HepG2 (cell line): ENCODE measurements at regions not wholly inside any gene's neighbourhood (a gene's known extent, or its start where the extent isn't known, plus 50 kb on each side); places are given as distances from the start of the nearest gene placed in this dataset.
A peak's percentile ranks its signal among the peaks of the same experiment; 100 is the strongest.

Experiments
- ADNP ChIP-seq: sonication (generic); formaldehyde crosslinking; IDR thresholded peaks from 2 replicates; pipeline ENCODE4 v1.4.0; 2020; ENCODE audit warnings: missing genetic modification reagents
- ARID2 ChIP-seq: sonication (generic); formaldehyde crosslinking; IDR thresholded peaks from 2 replicates; pipeline ENCODE4 v1.8.1; 2022; ENCODE audit warnings: mild to moderate bottlenecking, missing genetic modification reagents, borderline replicate concordance
- BHLHE40 ChIP-seq: IDR thresholded peaks from 2 replicates; pipeline ENCODE4 v1.6.1; 2011; ENCODE audit warnings: low read length, improper control_type of control experiment
- KLF11 ChIP-seq: IDR thresholded peaks from 2 replicates; pipeline ENCODE4 v1.6.1; 2016; ENCODE audit warnings: missing compliant biosample characterization
- KLF6 ChIP-seq: IDR thresholded peaks from 2 replicates; pipeline ENCODE4 v1.8.0; 2016; ENCODE audit warnings: missing biosample characterization, missing genetic modification reagents
- MED13 ChIP-seq: sonication (generic); formaldehyde crosslinking; IDR thresholded peaks from 2 replicates; pipeline ENCODE4 v1.5.0; 2020; ENCODE audit warnings: missing genetic modification reagents
- PCBP2 ChIP-seq: fragments of 200-400 bp; formaldehyde crosslinking; optimal IDR thresholded peaks from 2 replicates; pipeline ENCODE3; 2018; ENCODE audit warnings: low read length, low read depth; ENCODE audit not compliant: poor library complexity, severe bottlenecking
- POLR2A ChIP-seq, 2 experiments: IDR thresholded peaks; 2 replicates each; pipeline ENCODE4 v1.6.1; 2011; ENCODE audit warnings: low read depth in 2 of 2, low read length in 2 of 2, mild to moderate bottlenecking in 1 of 2, moderate library complexity in 1 of 2; ENCODE audit not compliant: insufficient read depth in 1 of 2
- SRSF9 ChIP-seq: fragments of 200-400 bp; formaldehyde crosslinking; IDR thresholded peaks from 2 replicates; pipeline ENCODE4 v1.6.1; 2018; ENCODE audit warnings: borderline replicate concordance, mild to moderate bottlenecking, low read depth, low read length; ENCODE audit not compliant: insufficient read depth, poor library complexity, severe bottlenecking
- SRY ChIP-seq: sonication (generic); formaldehyde crosslinking; IDR thresholded peaks from 2 replicates; pipeline ENCODE4 v1.8.0; 2022; ENCODE audit warnings: mild to moderate bottlenecking, missing genetic modification reagents
- TP53 ChIP-seq: sonication (generic); formaldehyde crosslinking; conservative IDR thresholded peaks from 2 replicates; pipeline ENCODE4 v1.4.0; 2020; ENCODE audit warnings: missing genetic modification reagents
- ZC3H13 ChIP-seq: sonication (generic); formaldehyde crosslinking; IDR thresholded peaks from 2 replicates; pipeline ENCODE4 v1.8.1; 2023; ENCODE audit warnings: mild to moderate bottlenecking, missing genetic modification reagents, moderate library complexity
- ZNF296 ChIP-seq: sonication (generic); formaldehyde crosslinking; conservative IDR thresholded peaks from 2 replicates; pipeline ENCODE4 v1.5.0; 2020; ENCODE audit warnings: mild to moderate bottlenecking, missing genetic modification reagents
- ZNF317 ChIP-seq: sonication (generic); formaldehyde crosslinking; IDR thresholded peaks from 2 replicates; pipeline ENCODE4 v1.5.0; 2020; ENCODE audit warnings: mild to moderate bottlenecking, missing genetic modification reagents
- ZNF333 ChIP-seq: sonication (generic); formaldehyde crosslinking; IDR thresholded peaks from 2 replicates; pipeline ENCODE4 v1.4.0; 2020; ENCODE audit warnings: mild to moderate bottlenecking, missing genetic modification reagents, borderline replicate concordance
- ZNF567 ChIP-seq: sonication (generic); formaldehyde crosslinking; IDR thresholded peaks from 2 replicates; pipeline ENCODE4 v1.8.1; 2023; ENCODE audit warnings: mild to moderate bottlenecking, missing genetic modification reagents, borderline replicate concordance
- ZNF572 ChIP-seq: sonication (generic); formaldehyde crosslinking; IDR thresholded peaks from 2 replicates; pipeline ENCODE4 v1.5.1; 2020; ENCODE audit warnings: mild to moderate bottlenecking, missing genetic modification reagents
- ZNF589 ChIP-seq: sonication (generic); formaldehyde crosslinking; conservative IDR thresholded peaks from 2 replicates; pipeline ENCODE4 v1.8.0; 2022; ENCODE audit warnings: mild to moderate bottlenecking, moderate library complexity, missing genetic modification reagents
- ZNF703 ChIP-seq: sonication (generic); formaldehyde crosslinking; IDR thresholded peaks from 2 replicates; pipeline ENCODE4 v1.5.1; 2020; ENCODE audit warnings: missing genetic modification reagents, mild to moderate bottlenecking, moderate library complexity, borderline replicate concordance
- TF ChIP-seq, protein P1 (sequence below): sonication (generic); formaldehyde crosslinking; conservative IDR thresholded peaks from 2 replicates; pipeline ENCODE4 v1.4.0; 2020; ENCODE audit warnings: missing genetic modification reagents
- TF ChIP-seq, protein P2 (sequence below): sonication (generic); formaldehyde crosslinking; IDR thresholded peaks from 2 replicates; pipeline ENCODE4 v1.5.0; 2020; ENCODE audit warnings: mild to moderate bottlenecking, missing genetic modification reagents
- TF ChIP-seq, protein P3 (sequence below): sonication (generic); formaldehyde crosslinking; conservative IDR thresholded peaks from 2 replicates; pipeline ENCODE4 v1.4.0; 2020; ENCODE audit warnings: missing genetic modification reagents
- TF ChIP-seq, protein P4 (sequence below): sonication (generic); formaldehyde crosslinking; IDR thresholded peaks from 2 replicates; pipeline ENCODE4 v1.8.1; 2022; ENCODE audit warnings: low read depth, mild to moderate bottlenecking, missing genetic modification reagents

DNA sequence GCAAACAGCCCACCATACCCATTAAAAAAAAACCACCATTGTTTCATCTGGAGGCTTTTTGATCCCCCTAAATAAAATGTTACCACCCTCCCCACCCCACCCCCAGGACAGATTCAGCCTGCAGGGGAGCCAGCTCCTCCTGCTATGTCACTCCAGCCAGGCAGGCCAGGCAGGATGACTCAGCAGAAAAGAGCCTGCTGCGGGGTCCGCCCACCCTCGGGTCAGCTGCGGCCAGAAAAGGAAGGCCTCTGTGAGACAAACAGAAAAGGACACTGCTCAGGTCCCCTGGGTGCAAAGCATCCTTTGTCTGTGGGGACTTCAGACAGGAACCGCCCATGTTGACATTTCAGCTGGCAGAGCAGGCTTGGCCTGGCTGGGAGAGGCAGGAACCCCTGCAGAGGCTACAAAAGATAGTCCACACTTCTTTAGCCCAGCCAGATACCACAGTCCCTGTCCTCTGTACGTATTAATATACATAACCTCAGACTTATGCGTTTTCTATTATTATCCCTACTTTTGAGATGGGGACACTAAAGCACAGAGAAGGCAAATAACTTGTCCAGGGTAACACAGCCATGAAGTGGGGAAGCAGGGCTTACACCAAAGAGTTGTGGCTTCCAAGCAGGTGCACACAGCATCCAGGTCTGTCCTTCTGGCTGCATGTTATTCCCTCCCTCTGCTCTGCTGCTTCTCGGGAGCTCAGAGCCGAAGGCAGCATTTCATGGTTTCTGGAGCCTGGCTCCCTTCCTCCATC, 147.7 kb downstream of the CPEB2 start (continued):
- TF ChIP-seq MED13 (CRISPR knock-in tag) (no peak), ZNF572 (no peak), KLF11 (CRISPR knock-in tag) (no peak), ZNF567 (no peak), BHLHE40 (0 out of 2 replicates have a peak, but pooled peaks have one; percentile 15), ZNF589 (no peak), SRSF9 (no peak), TP53 (CRISPR knock-in tag) (no peak), ZNF296 (CRISPR knock-in tag) (no peak), KLF6 (no peak), POLR2A (IDR thresholded peaks at IDR 0.05; ENCODE audit: insufficient read depth in 1 of 2, low read depth in 2 of 2, low read length in 2 of 2) (0 out of 4 replicates have a peak, but pooled peaks of 1 of the 2 experiments have one; percentile 36), ARID2 (no peak), ADNP (CRISPR knock-in tag) (no peak), ZNF317 (CRISPR knock-in tag) (no peak), ZNF333 (CRISPR knock-in tag) (no peak), SRY (CRISPR knock-in tag) (no peak), PCBP2 (no peak), ZNF703 (CRISPR knock-in tag) (no peak), ZC3H13 (CRISPR knock-in tag) (no peak)
- TF ChIP-seq, protein P1, sequence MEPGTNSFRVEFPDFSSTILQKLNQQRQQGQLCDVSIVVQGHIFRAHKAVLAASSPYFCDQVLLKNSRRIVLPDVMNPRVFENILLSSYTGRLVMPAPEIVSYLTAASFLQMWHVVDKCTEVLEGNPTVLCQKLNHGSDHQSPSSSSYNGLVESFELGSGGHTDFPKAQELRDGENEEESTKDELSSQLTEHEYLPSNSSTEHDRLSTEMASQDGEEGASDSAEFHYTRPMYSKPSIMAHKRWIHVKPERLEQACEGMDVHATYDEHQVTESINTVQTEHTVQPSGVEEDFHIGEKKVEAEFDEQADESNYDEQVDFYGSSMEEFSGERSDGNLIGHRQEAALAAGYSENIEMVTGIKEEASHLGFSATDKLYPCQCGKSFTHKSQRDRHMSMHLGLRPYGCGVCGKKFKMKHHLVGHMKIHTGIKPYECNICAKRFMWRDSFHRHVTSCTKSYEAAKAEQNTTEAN (CRISPR knock-in tag), result no peak
- TF ChIP-seq, protein P2, sequence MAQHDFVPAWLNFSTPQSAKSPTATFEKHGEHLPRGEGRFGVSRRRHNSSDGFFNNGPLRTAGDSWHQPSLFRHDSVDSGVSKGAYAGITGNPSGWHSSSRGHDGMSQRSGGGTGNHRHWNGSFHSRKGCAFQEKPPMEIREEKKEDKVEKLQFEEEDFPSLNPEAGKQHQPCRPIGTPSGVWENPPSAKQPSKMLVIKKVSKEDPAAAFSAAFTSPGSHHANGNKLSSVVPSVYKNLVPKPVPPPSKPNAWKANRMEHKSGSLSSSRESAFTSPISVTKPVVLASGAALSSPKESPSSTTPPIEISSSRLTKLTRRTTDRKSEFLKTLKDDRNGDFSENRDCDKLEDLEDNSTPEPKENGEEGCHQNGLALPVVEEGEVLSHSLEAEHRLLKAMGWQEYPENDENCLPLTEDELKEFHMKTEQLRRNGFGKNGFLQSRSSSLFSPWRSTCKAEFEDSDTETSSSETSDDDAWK (CRISPR knock-in tag), result no peak
- TF ChIP-seq, protein P3, sequence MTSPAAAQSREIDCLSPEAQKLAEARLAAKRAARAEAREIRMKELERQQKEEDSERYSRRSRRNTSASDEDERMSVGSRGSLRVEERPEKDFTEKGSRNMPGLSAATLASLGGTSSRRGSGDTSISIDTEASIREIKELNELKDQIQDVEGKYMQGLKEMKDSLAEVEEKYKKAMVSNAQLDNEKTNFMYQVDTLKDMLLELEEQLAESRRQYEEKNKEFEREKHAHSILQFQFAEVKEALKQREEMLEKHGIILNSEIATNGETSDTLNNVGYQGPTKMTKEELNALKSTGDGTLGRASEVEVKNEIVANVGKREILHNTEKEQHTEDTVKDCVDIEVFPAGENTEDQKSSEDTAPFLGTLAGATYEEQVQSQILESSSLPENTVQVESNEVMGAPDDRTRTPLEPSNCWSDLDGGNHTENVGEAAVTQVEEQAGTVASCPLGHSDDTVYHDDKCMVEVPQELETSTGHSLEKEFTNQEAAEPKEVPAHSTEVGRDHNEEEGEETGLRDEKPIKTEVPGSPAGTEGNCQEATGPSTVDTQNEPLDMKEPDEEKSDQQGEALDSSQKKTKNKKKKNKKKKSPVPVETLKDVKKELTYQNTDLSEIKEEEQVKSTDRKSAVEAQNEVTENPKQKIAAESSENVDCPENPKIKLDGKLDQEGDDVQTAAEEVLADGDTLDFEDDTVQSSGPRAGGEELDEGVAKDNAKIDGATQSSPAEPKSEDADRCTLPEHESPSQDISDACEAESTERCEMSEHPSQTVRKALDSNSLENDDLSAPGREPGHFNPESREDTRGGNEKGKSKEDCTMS (CRISPR knock-in tag), result no peak
- TF ChIP-seq, protein P4, sequence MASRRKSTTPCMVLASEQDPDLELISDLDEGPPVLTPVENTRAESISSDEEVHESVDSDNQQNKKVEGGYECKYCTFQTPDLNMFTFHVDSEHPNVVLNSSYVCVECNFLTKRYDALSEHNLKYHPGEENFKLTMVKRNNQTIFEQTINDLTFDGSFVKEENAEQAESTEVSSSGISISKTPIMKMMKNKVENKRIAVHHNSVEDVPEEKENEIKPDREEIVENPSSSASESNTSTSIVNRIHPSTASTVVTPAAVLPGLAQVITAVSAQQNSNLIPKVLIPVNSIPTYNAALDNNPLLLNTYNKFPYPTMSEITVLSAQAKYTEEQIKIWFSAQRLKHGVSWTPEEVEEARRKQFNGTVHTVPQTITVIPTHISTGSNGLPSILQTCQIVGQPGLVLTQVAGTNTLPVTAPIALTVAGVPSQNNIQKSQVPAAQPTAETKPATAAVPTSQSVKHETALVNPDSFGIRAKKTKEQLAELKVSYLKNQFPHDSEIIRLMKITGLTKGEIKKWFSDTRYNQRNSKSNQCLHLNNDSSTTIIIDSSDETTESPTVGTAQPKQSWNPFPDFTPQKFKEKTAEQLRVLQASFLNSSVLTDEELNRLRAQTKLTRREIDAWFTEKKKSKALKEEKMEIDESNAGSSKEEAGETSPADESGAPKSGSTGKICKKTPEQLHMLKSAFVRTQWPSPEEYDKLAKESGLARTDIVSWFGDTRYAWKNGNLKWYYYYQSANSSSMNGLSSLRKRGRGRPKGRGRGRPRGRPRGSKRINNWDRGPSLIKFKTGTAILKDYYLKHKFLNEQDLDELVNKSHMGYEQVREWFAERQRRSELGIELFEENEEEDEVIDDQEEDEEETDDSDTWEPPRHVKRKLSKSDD (CRISPR knock-in tag), result 0 out of 2 replicates have a peak, but pooled peaks have one; percentile 25
